Brain microvascular endothelial cell (primary cell): ENCODE measurements at regions not wholly inside any gene's neighbourhood (a gene's known extent, or its start where the extent isn't known, plus 50 kb on each side); places are given as distances from the start of the nearest gene placed in this dataset.
A peak's percentile ranks its signal among the peaks of the same experiment; 100 is the strongest.

Experiments used
- DNase-seq: peaks from one replicate; pipeline ENCODE4 v3.0.0-alpha.2; 2020
- H3K27ac ChIP-seq: fragments of 250-450 bp; sonication (Bioruptor Pico); 2 replicates; pipeline ENCODE4 v1.5.1; 2020; ENCODE audit warnings: mild to moderate bottlenecking, moderate library complexity
- H3K27me3 ChIP-seq: fragments of 250-450 bp; sonication (Bioruptor Pico); replicated peaks from 2 replicates; pipeline ENCODE4 v1.5.1; 2020; ENCODE audit warnings: mild to moderate bottlenecking
- H3K36me3 ChIP-seq: fragments of 250-450 bp; sonication (Bioruptor Pico); replicated peaks from 2 replicates; pipeline ENCODE4 v1.5.1; 2020; ENCODE audit warnings: mild to moderate bottlenecking
- H3K4me3 ChIP-seq: 2 replicates; pipeline ENCODE4 v1.5.1; 2011; ENCODE audit warnings: low read depth, mild to moderate bottlenecking, control low read depth, low read length, moderate library complexity
- in situ Hi-C: cut with HindIII; loops from 2 replicates; pipeline ENCODE4 v1.10.0; 2017; ENCODE audit warnings: low sequenced_read_pairs, low pct_ligation_motif_present
- TF ChIP-seq, protein P1 (sequence below): IDR thresholded peaks from 2 replicates; pipeline ENCODE4 v1.5.1; 2011; ENCODE audit warnings: low read depth, mild to moderate bottlenecking, moderate library complexity, low read length, control low read depth, inconsistent platforms; ENCODE audit errors: missing control alignments

- no peaks in the 10 kb centered on the region for H3K27me3 ChIP-seq
- H3K27ac ChIP-seq: no peak overlapping the region
- no peak overlapping the region for H3K4me3 ChIP-seq
- peak; percentile 8 for DNase-seq
- TF ChIP-seq, protein P1, sequence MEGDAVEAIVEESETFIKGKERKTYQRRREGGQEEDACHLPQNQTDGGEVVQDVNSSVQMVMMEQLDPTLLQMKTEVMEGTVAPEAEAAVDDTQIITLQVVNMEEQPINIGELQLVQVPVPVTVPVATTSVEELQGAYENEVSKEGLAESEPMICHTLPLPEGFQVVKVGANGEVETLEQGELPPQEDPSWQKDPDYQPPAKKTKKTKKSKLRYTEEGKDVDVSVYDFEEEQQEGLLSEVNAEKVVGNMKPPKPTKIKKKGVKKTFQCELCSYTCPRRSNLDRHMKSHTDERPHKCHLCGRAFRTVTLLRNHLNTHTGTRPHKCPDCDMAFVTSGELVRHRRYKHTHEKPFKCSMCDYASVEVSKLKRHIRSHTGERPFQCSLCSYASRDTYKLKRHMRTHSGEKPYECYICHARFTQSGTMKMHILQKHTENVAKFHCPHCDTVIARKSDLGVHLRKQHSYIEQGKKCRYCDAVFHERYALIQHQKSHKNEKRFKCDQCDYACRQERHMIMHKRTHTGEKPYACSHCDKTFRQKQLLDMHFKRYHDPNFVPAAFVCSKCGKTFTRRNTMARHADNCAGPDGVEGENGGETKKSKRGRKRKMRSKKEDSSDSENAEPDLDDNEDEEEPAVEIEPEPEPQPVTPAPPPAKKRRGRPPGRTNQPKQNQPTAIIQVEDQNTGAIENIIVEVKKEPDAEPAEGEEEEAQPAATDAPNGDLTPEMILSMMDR: no peak
- in situ Hi-C loops: no loop called here
- H3K36me3 ChIP-seq: no peaks in the 10 kb centered on the region
These were observed 186.2 kb downstream of the MACC1 start for GRCh38 chr7:20030915-20031362.

DNA sequence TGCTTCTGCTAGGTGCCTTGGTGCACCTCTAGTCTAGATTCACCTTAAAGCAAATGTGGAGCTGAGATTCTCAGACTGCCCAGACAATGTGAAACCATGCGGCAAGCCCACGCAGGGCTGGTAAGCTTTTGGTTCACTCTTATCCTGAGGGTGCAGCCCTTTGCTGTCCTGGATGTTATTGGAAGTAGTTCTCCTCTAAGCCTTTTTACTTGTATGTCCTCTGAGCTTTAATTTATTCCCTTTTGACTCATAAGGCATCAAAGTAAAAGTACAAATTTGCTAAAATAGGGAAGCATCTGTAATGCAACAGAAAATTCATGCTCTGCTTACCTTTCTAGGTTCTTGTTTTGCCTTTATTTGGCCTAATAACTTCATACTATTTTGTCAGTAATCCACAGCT lies 186.8 kb downstream of the MACC1 start:
- H3K36me3 ChIP-seq: no peaks in the 10 kb centered on the region
- TF ChIP-seq, protein P1: no peak
- no peaks in the 10 kb centered on the region for H3K27me3 ChIP-seq
- DNase-seq: no peak
- no peak overlapping the region for H3K27ac ChIP-seq
- no peak overlapping the region for H3K4me3 ChIP-seq
- in situ Hi-C loops: no loop called here

- TF ChIP-seq, protein P1: no peak
- Histone ChIP-seq H3K27me3 (no peaks in the 10 kb centered on the region), H3K27ac (no peak overlapping the region), H3K4me3 (no peak overlapping the region), H3K36me3 (no peaks in the 10 kb centered on the region)
- DNase-seq: no peak
- in situ Hi-C loops: no loop called here
These were observed 190.4 kb downstream of the MACC1 start for GRCh38 chr7:20026762-20027161.

DNA sequence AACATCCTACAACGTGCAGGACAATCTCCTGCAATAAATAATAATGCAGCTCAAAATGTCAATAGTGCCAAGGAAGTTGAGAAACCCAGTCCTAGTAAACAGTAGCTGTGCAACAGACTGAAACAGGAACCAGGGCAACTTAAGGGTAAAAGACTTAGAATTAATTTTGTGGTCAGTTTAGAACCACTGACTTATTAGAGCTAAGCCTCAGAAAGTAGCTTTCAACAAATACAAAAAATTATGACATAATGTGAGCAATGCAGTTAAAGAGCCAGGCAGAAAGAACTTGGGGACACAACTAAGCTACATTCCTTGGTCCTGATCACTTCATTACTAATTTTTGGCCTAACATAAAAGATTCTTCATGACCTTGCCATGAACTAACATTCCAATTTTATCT lies 195.4 kb downstream of the MACC1 start:
- no peak overlapping the region for H3K4me3 ChIP-seq
- in situ Hi-C loops: no loop called here
- TF ChIP-seq, protein P1: no peak
- H3K27me3 ChIP-seq: no peaks in the 10 kb centered on the region
- DNase-seq: no peak
- H3K27ac ChIP-seq: no peak overlapping the region
- no peaks in the 10 kb centered on the region for H3K36me3 ChIP-seq

GRCh38 chr7:20021066-20021465 lies 196.1 kb downstream of the MACC1 start:
- in situ Hi-C loops: no loop called here
- no peak for DNase-seq
- H3K36me3 ChIP-seq: no peaks in the 10 kb centered on the region
- no peak overlapping the region for H3K27ac ChIP-seq
- TF ChIP-seq, protein P1: no peak
- no peak overlapping the region for H3K4me3 ChIP-seq
- H3K27me3 ChIP-seq: no peaks in the 10 kb centered on the region

DNA sequence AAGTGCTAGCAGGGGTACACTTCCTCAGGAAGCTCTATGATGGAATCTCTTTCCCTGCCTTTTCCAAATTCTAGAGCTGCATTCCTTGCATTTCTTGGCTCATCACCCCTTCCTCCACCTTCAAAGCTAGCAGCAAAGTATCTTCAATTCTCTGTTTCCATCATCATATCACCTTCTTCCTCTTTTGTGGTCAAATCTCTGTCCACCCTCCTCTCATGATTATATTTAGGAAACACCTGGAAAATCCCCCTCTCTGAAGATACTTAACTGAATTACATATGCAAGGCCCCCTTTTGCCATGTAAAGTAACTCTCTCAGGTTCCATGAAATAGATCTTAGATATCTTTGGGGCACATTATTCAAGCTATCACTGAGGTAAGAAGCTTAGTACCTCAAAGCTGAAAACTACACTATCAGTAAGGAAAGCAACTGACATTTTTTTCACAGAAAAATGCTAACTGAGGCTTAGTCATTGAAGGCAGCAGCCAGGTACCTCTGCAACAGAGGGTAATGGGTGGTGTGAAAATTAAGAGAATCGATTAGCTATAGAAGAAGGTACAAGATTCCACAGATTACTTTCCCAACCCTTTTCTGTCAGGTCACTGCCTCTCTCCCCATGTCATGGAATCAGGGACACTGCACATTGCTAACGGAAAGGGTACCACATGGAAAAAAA lies 197.3 kb downstream of the MACC1 start:
- in situ Hi-C loops: no loop called here
- DNase-seq: no peak
- Histone ChIP-seq H3K4me3 (no peak overlapping the region), H3K36me3 (no peaks in the 10 kb centered on the region), H3K27me3 (no peaks in the 10 kb centered on the region), H3K27ac (no peak overlapping the region)
- TF ChIP-seq, protein P1: no peak
